ENCODE measurements at regions not wholly inside any gene's neighbourhood (a gene's known extent, or its start where the extent isn't known, plus 50 kb on each side); places are given as distances from the start of the nearest gene placed in this dataset.
"Not testable (repeated sequence)": the region's sequence is repeated elsewhere in the genome, so short reads cannot be mapped to it uniquely, and the experiment has no call there.

DNA sequence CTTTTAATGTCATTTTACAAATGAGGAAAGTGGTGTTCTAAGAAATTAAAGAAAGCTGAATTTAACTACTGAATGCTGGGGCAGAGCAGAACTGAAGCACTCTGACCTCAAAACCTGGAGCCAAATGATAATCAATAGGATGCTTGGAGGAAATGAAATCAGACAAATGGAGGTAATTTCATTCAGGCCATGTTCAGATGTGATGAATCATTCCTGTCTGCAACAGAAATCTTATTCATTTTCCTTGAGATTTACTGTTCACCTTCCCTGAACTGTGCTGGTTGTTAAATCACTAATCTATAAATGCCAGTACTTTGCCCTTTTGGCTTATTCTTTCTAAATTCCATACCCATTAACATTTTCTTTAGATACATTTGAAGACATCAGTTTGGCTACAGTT lies 85.6 kb upstream of the SNX7 start:
- no peak for DNase-seq (ENCODE audit: low read depth in 2 of 2)

DNA sequence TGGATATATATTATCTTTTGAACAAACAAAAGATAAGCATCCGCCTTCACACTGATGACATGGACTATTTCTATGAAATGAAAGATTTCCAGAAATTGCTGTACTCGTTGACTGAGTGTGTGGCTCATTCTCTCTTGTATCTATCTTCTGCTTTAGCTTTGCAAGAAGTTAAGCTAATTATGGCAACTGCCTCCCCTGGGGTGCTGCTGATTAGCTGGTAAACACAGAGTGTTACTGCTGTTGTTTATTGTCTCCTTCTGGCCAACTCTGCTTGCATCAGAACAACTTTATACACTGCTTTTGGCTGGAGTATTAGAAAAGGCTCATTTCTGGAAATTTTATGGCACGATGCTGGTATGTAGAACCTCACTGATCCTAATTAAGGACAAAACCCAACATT lies 95.6 kb upstream of the SNX7 start:
- no peak for DNase-seq (ENCODE audit: low read depth in 2 of 2)

DNA sequence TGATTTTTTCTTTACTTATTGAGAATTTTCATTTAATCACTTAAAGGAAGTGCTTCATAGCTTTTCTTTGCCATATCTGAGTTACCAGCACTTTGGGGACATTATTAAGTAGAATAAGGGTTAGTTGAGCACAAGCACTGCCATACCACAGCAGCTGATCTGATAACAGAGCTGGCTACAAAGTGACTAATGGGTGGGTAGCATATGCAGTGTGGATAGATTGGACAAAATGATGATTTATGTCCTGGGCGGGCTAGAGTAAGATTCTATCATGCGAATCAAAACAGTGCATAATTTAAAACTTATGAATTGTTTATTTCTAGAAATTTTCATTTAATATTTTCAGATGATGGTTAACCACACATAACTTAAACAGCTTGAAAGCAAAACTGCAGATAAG lies 102.2 kb upstream of the SNX7 start:
- no peak for DNase-seq (ENCODE audit: low read depth in 2 of 2)

DNA sequence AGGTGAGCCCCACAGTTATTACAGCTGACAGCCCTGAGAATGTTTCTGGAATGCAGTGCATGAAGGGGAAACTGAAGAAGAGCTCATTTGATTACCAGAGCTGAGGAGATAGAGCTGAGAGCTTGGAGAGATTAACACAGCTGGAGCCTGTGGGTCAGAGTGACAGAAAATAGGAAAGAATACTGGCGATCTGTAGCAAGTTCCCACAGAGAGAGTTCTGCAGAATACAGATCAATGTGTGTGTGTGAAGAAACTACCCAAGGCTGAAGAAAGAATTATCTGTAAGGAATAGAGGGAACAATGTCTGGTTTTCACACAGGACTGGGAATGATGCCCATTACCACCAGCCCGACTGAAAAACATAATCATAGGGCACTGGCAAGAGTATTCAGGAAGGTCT lies 103.6 kb upstream of the SNX7 start:
- no peak for DNase-seq (ENCODE audit: low read depth in 2 of 2)

DNA sequence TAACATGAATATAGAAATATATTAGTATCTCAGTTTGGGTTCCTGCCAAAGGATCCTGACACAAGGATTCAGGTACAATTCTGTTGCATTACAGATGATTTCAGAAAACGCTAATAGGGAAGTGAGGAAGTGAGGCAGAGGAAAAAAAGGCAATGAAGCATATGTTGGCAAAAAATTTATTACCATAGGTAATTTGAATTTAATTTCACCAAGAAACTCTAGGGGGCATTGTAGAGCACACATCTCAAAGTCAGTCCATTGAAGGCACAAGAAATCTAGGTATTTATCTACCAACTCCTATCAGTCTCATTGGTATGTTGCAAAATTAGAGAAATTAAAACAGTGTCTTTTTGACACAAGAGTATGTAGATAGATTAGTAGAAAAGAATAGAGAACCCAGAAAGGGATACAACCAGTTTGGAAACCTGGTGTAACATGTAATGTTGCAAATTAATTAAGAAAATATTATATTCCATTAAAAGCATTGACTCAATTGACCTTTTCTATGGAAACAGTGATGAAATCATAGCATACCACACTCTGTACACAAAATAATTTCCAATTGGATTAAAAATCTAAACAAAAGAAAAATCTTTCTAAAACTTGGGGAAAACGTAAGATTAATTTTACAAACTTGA lies 104.9 kb upstream of the SNX7 start:
- no peak for DNase-seq (ENCODE audit: low read depth in 2 of 2)

DNA sequence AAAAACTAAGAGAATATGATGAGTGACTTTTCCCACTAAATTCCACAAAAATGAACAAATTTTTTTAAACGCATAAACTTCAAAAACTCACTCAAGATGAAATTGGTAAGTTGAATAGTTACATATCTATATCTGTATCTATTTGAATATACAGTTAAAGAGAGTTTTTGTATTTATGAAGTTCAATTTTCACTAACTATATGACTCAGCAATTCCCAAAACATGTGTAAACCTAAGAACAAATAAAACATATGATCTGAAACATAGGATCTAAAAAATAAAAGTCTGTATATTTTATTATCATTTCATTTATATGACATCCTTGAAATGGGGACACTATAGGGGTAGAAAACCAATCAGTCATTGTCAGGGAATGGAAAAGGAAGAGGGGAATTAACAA lies 105.7 kb upstream of the SNX7 start:
- DNase-seq (ENCODE audit: low read depth in 2 of 2): no peak

DNA sequence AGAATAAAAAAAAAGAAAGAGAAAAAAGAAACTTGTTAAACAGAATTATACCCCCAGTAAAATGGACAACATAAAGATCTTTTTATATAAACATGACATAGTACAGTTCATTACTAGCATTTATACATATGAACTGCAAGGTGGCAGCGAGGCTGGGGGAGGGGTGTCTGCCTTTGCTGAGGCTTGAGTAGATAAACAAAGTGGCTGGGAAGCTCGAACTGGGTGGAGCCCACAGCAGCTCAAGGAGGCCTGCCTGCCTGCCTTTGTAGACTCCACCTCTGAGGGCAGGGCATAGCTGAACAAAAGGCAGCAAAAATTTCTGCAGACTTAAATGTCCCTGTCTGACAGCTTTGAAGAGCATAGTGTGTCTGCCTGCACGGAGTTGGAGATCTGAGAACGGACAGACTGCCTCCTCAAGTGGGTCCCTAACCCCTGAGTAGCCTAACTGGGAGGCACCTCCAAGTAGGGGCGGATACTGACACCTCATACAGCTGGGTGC lies 108.9 kb upstream of the SNX7 start:
- DNase-seq (ENCODE audit: low read depth in 2 of 2): not testable (repeated sequence)

DNA sequence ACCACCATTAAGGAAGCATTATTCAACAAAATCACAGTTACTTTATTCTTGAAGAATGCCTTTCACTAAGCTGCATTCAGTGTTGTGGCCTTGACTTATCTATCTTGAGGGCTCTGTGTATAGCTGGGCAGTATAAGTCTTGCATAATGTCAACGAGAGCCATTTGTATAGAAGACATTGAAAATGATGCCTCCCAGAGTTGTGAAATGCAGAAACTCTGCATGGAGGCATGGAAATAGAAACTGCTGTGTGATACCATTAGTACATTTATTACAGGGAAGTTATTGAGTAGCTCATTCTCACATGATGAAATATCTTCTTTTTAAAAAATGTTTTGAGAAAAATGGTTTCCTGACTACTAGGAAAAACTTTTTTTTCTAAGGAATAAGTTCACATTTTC lies 111.4 kb upstream of the SNX7 start:
- DNase-seq (ENCODE audit: low read depth in 2 of 2): no peak

DNA sequence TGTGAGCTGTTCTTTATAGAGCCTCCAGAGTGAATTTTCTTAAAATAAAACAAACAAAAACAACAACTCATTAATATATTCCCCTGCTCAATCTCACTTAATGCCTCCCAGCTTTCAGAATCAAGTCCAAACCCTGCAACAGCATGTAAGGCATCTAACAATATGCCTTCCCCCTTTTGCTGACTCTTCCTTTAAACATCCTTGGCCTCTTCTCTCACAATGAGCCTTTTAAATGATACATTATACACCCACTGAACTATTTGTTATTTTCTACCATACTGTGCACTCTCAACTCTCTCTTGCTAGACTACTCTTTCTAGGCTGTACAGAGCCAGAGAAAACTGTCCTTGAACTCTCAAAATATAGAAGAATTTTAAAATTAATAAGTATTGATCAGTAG lies 115.2 kb upstream of the SNX7 start:
- no peak for DNase-seq (ENCODE audit: low read depth in 2 of 2)

DNA sequence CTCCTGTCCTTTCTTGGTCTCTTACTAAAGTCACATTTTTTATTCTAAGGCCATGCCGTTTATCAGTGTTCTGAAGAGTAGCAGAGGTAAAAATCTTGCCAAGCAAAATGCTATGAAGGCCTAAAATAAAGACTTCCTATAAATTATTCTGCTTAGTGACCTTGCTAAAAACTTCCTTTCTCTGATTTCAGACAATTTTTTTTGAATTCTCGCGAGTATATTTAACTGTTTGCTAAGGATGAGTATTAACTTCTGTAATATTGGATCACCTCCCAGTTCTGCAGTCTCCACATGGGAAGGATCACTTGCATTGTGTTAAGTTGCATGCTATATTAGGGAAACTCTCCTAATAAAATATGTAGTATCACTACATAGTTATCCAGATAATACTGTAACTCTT lies 123.4 kb upstream of the SNX7 start:
- DNase-seq (ENCODE audit: low read depth in 2 of 2): no peak

DNA sequence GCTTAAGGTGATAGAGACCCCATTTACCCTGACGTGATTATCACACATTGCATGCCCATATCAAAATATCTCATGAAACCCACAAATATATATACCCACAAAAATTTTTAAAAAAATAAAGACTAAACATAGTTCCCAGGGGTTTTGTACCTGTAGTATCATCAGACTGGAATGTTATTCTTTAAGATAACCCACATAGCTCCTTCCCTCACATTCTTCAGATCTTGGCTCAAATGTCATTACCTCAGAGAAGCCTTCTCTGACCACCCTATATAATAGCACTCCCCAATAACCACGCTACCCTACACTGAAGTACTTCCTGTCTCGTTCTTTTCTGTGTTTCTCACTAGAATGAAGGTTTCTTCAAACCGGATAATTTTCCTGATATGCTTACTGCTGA lies 138.3 kb upstream of the SNX7 start:
- DNase-seq (ENCODE audit: low read depth in 2 of 2): no peak

DNA sequence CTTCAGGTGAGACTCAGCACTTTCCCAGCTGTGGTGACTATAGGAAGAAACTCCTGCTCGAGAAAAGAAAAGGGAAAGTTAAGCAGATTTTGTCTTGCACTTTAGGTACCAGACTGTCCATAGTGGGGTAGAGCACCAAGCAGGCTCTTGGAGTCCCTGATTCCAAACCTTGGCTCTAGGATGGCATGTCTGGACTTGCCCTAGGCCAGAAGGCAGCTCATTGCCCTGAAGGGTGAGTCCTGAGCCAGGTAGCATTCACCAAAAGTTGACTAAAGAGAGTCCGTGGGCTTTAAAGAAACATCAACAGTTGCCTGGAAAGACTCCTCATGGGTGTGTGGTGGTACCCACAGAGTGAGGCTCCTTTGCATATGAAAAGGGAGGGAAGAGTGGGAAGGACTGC lies 145.2 kb upstream of the SNX7 start:
- no peak for DNase-seq (ENCODE audit: low read depth in 2 of 2)

DNA sequence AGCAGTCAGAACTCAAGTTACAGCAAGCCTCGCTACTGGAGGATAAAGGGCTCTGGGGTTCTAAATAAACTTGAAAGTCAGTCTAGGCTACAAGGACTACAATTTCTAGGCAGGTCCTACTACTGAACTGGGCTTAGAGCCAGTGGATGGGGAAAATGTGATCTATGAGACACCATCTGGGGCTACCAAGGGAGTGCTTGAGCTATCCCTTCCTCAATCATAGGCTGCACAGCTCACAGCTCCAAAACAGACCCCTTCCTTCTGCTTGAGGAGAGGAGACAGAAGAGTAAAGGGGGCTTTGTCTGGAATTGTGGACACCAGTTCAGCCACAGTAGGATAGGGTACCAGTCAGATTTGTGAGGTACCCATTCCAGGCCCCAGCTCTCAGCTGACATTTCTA lies 145.8 kb upstream of the SNX7 start:
- no peak for DNase-seq (ENCODE audit: low read depth in 2 of 2)

DNA sequence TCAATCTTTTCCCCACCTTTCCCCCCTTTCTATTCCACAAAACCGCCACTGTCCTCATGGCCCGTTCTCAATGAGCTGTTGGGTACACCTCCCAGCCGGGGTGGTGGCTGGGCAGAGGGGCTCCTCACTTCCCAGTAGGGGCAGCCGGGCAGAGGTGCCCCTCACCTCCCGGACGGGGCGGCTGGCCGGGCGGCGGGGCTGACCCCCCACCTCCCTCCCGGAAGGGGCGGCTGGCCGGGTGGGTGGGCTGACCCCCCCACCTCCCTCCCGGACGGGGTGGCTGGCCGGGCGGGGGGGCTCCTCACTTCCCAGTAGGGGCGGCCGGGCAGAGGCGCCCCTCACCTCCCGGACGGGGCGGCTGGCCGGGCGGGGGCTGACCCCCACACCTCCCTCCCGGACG lies 149.3 kb upstream of the SNX7 start:
- DNase-seq (ENCODE audit: low read depth in 2 of 2): not testable (repeated sequence)

DNA sequence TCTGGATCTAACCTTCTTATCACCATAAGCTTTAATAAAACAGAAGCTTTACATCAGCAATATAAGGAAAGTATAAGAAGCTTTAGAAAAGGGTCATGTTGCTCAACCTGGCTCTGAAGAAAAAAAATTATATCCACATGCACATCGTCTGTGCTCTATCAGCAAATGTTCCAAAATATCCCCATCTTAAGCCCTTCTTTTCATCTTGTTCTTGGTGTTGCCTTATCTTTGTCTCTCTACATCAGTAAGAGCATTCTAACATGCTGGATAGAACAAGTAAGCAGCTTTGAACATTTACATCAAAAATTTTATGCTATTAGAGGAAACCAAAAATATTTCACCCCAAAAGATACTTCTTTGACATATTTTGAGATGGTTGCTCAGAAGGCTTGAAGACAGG lies 157.8 kb upstream of the SNX7 start:
- no peak for DNase-seq (ENCODE audit: low read depth in 2 of 2)

DNA sequence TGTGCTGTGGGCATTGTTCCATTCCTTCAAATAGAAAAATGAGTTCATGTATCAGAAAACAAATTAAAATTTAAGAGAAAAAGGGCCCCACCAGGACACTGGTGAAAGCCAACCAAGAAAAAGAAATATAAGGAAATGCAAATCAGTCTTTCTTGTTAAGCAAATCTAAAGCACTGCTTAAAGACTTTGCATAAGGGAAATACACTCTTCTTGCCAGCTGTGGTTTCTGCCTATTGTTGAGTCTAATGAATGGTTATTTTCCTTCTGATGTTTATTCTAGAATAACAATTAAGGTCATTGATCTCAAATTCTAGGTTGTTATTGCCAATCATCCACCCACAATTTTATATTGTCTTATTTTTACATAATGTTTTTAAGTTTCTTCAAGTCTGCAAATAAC lies 158.6 kb upstream of the SNX7 start:
- DNase-seq (ENCODE audit: low read depth in 2 of 2): no peak

DNA sequence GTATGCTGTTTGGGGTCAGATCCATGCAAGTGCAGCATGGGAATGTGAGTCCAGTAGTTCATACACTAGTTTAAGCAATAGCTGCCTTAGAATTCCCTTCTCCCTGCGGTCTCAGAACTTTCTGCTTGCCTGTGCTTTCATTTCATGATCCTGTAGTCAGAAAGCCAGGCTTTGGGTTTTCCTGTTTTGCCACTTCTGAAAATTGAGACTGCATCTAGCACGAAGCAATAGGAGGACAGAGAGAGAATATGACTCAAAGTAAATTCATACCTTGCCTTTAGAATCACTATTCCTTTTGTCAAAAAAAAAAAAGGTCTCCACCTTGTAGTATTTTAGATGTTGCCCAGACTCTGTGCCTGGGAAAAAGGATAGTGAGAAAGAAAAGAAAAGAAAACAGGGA lies 161.2 kb upstream of the SNX7 start:
- no peak for DNase-seq (ENCODE audit: low read depth in 2 of 2)

DNA sequence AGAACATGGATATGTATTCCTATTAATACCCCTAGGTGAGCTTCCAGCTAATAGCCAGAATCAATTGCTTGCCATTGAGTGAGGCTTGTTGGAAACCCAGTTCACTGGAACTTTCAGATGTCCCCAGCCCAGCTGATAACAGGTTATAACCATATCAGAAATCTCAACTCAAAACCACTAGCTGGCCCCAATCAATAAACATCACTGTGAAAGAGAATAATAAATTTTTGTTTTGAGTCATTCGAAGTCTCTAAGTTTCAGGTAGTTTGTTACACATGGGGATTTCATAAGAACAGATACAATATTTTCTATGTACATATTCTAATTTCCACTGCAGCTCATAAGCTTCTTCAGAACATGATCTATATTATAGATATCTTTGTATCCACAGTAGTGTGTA lies 162.9 kb upstream of the SNX7 start:
- DNase-seq (ENCODE audit: low read depth in 2 of 2): no peak

DNA sequence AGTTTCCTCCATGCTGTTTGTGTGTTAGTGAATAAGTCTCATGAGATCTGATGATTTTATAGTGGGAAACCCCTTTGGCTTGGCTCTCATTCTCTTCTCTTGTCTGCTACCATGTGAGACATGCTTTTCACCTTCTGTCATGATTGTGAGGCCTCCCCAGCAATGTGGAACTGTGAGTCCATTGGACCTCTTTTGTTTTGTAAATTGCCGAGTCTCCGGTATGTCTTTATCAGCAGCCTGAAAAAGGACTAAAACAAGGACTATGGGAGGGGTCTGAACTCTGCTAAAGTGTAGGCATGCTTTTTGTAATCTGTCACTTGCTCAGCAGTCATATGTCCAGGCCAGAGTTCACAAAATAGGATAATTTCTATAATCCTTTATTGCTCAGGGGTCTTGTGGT lies 164.0 kb upstream of the SNX7 start:
- no peak for DNase-seq (ENCODE audit: low read depth in 2 of 2)

DNA sequence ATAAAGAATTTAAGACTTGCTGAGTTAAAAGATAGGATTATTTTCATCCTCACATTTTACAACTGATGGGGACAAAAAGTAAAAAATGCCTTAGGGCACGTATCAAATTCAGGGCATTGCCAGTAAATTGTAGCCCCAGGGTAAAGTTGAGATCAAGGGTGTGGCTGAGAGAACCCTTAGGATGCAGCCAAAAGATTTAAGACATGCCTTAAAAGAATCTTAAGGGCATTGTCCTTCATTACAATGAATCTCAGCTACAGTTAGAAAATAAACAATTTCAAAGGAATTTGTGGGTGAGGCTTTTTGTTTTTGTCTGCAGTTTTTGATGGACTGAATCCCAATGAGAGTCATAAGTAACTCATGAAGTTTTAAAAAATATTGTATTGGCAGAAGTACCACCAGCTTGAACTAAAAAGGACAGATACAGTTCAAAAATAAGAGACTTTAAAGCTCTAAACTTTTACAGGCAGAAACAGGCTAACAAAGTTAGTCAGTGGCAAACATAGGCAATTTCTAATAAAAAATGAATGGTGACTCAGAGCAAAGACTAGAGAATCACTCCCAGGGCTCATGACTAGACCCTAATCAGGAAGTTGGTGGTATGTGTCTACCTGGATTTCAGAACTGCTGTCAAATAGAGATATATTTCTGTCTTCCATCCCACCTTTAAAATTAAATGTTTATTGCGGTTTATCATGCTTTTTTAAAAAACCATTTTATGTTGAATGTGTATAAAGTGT lies 165.1 kb upstream of the SNX7 start:
- no peak for DNase-seq (ENCODE audit: low read depth in 2 of 2)

DNA sequence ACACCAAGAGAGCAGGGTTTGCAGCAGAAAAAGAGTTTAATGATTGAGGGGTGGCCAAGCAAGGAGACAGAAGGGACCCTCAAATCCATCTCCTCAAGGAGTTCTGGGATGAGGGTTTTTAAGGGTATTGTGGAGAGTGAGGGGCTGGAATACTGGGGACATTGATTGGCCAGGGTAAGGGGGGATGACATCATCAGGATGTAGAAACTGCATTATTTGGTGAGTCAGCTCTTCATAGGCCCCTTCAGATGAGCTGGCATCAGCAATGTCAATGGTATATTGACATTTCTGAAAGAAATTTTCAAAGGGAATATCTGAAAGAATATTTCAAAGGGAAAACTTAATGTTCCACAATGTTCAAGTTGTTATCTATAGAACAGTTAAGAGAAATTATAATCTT lies 168.1 kb upstream of the SNX7 start:
- DNase-seq (ENCODE audit: low read depth in 2 of 2): no peak

DNA sequence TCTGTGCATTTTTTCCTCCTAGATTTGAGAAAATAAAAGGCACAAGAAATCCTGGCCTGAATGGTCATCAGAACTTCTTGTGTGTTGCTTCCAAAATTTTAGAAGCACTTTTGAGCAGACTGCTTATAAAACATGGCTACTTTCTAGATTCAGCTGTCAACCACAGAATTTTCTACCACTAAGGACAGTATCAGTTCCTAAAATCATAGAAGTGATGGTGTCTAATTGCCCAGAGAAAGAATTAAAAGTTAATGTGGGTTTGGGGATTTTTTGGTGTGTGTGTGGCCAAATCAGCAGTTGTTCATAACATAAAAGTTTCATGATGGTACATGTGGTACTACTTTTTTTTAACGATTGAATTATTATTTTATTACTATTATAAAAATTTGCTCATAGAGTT lies 171.4 kb upstream of the SNX7 start:
- DNase-seq (ENCODE audit: low read depth in 2 of 2): no peak

DNA sequence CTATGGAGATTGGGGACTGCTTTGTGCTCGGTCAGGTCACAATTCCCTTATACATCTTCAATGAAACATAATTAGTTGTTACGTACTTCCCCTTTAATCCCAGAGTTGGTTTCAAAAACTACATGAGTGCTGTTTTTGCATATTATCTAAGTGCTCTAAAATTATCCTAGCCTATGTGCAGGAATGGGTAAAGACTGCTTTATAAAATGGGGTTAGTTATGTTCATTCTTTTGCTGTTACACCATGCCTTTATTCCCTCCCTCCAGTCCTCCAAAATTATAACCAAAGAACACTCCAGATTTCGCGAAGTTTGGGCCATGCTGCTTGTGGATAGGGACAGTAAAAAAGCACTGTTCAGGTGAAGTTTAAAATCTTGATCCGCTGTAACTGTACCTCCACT lies 173.9 kb upstream of the SNX7 start:
- DNase-seq (ENCODE audit: low read depth in 2 of 2): no peak

DNA sequence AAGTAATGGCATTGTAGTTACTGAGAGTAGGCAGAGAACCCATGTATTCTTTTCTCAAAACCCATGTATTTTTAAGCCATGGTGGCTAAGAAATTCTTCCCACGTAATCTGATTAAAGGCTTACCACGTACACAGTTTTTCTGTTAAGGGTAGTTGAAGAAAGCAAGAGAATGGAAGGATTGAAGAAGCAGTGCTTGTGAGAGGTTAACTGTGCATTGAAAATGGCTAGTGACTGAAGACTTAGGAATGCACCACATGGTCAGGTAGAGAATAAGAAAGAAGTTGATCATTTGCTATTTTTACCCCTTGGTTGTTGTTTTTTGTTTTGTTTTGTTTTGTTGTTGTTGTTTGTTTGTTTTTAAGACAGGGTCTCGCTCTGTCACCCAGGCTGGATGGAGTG lies 178.9 kb upstream of the SNX7 start:
- no peak for DNase-seq (ENCODE audit: low read depth in 2 of 2)

All from activated CD4-positive, alpha-beta T cell treated with anti-CD3 and anti-CD28 coated beads for 24 hours (primary cell).